GM21619 (cell line): ENCODE measurements at regions not wholly inside any gene's neighbourhood (a gene's known extent, or its start where the extent isn't known, plus 50 kb on each side); places are given as distances from the start of the nearest gene placed in this dataset.

Experiments used
- ATAC-seq: cut with Tn5 transposase; IDR thresholded peaks from one replicate; pipeline ENCODE4 v1.9.1; 2021; ENCODE audit not compliant: unreplicated experiment

DNA sequence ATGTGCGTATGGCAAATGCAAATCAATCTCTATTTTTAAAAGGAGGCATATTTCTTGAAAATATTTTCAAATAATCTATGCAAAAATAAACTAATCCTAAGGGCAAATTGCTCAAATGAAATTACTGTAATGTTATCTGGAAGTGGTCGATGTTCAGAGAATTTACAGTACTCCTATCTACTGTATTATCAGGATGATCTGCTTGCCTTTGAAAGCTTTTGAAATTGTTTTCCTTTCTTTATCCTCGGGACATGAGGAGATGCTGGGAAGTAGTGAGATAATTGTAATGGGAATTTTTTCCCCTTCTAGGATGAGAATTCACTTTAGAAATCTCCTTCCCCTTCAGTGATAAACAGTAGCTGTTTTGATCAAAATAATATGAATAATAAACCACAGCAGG lies 577.2 kb upstream of the MIR17HG start:
- ATAC-seq = no peak

DNA sequence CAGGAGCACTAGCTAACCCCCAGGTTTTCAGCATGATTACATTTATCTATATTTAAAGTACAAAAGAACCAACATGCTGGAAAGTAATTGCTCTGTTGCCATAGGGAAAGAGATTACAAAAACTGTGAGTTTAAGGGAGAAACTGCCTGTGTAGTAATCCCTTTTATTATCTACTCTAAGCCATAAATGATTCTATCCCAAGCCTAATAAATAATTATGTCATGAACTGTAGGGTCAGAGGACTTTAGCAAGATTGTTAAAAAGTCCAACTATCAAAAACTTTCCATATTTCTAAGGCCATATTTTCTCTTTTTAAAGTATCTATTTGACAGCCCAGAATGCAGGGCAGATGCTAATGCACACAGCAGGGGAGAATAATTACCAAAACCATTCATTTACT lies 573.8 kb upstream of the MIR17HG start:
- ATAC-seq = no peak

DNA sequence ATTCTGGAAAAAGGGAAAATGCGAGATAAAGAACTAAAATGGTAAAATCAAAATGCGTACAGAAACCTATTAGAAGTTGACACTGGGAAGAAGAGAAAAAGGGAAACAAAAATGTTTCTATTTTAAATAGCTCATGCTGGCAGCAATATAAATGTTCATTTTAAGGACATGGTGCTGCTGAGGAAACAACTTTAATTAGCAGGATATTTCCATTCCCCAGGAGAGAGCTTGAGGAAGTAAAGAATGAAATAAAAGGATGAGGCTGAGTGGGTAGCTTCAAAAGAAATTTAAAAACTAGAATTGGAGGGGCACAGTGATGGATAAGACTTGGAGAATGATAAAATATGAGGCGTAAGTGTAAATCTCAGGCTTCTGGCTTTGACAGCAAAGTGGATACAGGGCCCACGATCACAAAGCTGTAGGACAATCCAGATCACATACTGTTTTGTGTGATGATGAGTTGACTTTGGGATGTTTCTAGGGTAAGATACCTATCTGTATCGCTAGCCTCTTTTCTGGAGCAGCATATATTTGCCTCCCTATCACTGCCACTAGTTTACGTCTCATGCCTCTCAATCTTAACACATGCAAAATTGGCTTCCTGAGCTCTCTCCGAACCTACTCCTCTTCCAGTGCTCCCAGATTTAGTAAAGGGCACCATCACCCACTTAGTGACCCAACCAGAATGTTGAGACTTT lies 571.3 kb upstream of the MIR17HG start:
- ATAC-seq = no peak

DNA sequence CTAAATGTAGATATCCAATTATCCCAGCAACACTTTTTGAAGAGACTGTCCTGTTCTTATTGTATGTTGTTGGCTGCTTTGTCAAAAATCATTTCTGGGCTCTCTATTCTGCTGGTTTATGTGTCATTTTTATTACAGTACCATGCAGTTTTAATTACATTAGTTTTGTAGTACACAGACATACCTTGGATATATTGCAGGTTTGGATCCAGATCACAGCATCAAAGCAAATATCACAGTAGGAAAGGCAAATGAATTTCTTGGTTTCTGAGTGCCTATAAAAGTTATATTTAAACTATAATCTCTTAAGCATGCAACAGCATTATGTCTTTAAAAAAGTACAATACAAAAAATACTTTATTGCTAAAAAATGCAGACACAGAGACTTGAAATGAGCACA lies 564.2 kb upstream of the MIR17HG start:
- ATAC-seq = no peak

DNA sequence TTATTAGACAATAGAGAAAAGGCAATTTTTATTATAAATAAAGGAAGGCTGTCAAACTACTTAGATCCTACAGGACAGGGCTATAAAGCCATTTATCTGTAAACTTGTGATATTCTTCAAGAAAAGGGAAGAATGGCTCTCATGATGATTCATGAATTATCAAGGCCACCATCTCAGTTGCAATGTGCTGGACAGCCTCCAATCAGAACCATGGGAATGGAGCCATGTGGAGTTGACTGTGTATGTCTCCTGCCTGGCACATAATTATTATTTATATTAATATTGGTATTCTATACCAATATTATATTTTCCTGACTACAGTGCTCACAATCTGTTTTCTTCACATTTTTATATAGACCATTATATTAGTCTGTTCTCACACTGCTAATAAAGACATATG lies 560.5 kb upstream of the MIR17HG start:
- no peak for ATAC-seq

DNA sequence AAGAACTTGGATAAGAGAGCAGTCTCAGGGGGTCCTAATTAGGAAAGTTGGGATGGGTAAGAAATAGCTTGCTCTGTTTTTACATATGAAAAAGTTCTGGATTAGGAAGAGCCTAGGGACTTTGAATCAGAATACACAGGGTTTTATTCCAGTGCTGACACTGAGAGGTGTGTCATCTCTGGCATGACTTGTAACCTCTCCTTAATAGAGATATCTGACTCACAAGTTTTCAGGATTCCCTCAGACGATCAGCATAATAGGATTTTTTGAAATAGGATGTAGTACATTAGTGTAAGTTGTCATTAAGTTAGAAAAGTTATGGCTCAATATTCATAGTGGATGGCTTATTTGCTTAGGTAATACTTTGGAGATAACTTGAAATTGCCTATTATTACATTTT lies 555.2 kb upstream of the MIR17HG start:
- ATAC-seq = no peak

DNA sequence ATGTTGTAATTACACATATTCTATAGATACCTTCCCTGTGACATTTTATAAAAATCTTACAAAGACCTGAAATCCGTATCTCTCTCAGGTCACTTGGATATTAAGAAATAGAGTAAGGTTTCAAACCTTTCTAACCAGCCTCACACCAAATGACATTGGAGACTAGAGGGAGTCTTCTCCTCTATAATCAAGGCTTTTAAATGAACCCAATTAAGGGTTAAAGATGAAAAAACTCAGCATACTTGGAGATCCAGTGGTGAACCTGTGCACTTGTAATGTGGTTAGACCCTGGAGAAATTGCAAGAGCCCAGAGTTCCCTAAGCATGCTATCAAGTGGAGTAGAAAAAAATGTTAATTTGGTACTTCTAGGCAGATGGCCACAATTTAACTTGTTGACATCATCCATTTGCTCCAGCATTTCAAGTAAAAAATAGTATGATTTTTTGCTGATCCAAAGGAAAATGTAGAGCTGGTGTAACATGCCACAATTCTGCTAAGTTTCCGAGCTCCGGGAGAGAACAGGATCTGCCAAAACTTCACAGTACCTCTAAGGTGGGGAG lies 554.1 kb upstream of the MIR17HG start:
- no peak for ATAC-seq

DNA sequence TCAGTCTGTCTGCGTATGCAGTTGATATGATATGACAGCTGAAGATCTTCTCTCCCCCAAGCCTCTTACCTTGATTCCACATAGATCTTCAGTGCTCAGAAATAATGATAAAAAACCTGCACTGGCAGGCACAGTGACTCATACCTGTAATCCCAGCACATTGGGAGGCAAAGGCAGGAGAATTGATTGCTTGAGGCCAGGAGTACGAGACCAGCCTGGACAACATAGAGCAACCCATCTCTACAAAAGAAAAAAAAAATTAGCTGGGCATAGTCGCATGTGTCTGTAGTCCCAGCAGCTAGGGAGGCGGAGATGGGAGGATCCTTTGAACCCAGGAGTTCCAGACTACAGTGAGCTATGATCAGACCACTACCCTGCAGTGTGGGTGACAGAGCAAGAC lies 551.0 kb upstream of the MIR17HG start:
- no peak for ATAC-seq

DNA sequence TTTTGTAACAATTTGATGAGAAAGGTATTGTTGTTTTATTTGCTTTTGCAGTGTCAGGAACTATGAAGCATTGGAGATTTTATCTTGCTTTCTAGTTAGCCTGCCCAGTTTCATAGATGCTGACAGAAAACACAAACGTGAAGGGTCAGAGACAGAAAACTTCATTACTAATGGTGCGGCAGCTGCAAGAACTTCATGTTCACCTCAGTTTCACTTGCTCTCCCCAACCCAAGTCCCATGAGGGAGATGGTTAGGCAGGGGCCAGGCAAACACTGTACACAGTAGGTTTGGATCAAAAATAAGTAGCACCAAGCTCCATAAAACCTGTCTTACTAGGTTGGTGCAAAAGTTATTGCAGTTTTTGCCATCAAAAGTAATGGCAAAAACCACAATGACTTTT lies 550.2 kb upstream of the MIR17HG start:
- ATAC-seq = no peak

DNA sequence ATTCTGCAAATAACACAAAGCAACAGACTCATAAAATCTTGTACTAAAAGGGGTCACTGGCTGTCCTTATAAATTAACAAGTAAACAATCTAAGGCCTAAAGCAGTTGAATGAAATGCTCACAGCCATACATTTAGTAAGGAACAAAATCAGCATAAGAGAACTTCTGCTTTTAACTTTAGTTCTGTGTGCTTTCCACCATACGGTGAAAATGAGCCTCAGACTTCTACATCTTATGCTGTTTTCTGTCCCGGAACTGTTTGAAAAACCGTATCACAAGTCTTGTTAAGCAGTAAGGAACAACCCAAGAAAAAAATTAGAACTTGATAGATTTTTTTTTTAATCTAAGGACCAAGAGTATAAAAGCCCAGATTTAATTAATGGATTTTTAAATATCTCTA lies 549.1 kb upstream of the MIR17HG start:
- no peak for ATAC-seq

DNA sequence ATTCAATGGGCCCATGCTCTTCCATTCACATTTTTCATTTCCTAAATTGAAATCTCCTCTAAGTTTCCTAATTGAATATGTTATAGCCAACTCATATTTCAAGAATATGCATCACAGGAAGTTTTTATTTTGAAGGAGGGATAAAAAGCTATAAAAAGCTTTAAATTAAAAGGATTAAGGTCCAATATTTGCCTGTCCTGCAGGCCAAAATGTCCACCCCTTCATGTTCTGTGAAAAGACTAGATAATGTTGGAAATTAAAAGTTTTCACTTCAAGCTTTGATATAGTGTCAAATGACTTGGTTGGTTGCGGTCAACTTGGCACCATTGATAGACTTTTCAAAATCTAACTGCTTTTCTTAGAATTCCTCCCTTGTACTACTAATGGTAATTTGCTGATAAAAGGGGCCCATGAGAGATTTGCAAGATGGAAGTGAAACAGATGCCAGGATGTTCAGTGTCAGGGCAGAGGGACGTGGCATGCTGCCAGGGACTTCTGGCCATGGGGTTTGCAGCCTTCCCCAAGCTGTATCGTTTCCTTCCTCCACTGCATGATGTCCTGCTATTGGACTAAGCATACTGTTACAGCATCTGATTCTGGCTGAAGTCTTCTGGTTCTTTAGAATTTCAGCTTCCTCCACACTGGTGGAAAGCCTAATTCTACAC lies 547.3 kb upstream of the MIR17HG start:
- no peak for ATAC-seq

DNA sequence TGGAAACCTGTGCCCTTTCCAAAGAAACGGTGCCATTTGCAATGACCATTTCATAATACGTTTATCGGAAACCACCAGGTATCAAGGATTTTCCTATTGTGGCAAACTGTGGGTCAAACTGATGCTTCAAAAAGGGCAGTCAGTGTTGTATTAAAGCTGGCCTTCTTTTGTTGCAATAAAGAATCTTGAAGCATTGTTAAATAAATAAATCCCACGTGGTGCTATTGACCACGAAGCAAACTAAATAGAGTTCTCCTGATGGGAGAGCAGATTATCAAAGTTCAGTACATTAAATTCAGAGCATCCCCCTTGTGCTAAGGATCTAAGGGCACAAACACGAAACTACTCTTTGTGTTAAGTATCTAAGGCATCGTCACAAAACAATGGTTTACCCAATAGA lies 545.9 kb upstream of the MIR17HG start:
- ATAC-seq = no peak

DNA sequence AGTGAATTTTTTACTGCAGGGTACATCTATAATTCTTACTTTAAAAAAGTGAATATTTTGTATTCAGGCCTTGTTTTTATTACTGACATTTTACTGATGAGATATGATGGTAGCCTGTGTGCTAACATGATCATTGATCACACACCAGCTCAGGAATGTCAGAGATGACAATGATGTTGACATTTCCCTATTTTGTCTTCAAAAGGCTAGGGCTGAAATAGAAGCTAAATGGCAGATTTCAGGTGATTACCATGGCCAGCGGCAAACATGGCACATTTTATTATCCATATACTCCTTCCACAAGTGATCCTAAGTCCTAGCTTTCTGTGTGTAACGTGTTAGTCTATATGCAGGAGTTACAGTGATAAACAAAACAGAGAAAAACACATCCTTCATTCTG lies 544.3 kb upstream of the MIR17HG start:
- no peak for ATAC-seq

DNA sequence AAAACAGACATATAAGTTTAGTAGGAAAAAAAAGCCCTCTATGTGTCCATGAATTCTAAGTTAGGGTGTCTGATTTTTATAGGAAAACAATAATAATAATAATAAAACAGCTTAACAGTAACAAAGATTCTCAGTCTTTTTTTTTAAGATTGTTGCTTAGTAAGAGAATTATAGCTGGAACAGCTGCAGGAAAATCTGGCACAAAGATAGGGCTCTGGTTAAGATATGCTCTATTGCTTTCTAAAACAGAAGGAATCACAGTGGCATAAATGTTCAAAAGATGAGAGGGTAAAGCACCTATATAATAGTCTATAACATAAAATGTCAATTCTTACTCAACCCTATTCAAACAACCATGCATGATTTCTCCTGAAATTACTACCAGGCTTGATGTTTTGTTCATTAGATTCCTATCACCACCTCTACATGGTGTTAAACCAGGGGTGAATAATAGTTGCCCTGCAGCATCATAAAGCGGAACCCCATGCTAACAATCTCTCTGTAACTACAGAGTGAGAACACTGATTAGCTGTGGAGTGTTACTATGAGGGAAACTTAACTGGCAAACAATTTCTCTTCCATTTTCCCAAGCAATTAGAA lies 541.4 kb upstream of the MIR17HG start:
- no peak for ATAC-seq

DNA sequence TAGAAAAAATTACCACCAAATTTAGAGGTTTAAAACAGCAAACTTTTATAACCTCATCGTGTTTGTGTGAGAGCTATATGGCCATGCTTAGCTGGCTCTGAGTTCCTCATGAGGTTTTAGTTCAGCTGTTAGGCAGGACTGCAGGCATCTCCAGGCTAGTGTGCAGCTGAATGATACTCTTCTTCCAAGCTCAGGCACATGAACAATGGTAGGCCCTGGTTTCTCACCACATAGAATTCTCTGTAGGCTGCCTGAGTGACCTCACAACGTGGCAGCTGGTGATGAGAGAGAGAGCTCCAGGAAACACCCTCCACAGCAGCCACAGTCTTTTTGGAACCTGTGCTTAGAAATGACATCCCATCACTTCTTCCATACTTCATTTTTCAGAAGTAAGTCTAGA lies 540.6 kb upstream of the MIR17HG start:
- no peak for ATAC-seq

DNA sequence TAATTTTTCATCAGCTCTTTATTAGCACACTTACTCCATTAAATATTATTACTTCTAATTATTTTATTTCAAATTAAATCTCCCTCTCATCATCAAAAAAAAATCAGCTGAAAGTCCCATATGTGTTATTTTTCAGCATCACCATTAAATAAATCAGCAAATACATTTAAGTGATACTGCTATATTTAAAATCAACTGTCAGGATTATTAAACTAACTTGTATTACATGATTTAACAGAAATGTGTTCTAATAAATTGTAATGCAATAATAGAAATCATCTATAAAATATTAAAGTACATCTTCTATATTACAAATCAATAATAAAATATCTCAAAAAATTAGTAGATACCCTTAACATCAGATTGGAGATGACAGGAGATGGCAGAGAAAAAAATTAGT lies 538.6 kb upstream of the MIR17HG start:
- ATAC-seq = no peak

DNA sequence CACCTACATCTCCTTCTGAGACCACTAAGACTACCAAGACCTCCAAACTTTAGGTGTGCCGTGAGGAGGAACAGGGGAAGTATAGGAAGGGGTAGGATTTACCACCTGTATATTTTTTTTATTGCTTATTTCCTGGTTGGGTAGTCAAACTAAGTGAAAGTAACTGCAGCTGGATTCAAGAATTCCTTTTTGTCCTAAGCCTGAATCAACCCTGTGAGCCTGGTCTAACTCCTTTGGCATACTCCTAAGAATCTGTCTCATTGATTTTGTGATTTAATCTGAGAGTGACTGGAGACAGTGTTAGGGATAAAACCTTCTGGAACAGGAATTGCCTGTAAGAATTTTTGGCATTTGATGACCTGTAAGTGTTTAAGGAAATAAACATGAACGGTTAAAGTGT lies 523.5 kb upstream of the MIR17HG start:
- no peak for ATAC-seq

DNA sequence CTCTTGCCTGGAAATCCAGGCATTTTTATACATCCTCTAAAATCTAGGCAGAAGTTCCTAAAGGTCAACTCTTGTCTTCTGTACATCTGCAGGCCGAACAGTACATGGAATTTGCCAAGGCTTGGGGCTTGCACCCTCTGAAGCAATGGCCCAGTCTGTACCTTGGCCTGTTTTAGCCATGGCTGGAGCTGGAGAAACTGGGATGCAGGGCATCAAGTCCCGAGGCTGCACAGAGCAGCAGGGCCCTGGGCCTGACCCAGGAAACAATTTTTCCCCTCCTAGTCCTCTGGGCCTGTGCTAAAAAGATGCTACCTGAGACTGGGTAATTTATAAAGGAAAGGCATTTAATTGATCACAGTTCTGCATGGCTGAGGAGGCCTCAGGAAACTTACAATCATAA lies 520.8 kb upstream of the MIR17HG start:
- ATAC-seq = no peak

DNA sequence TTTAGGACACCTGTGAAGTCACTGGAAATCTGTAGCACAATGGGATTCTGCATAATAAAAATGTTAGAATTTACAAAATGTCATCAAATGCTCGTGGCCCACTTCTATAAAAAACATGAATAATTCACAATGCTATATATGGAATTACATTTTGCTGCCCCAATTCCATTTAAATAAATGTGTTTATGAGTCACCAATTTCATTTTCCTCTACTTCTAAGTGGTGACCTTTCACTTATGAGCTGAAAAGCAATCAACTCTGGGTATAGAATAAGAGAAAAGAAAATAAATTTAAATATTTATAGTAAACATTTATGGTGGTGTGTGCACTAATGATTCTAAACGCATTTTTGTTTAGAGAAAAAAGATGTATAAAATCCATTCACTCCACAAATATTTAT lies 516.7 kb upstream of the MIR17HG start:
- no peak for ATAC-seq

DNA sequence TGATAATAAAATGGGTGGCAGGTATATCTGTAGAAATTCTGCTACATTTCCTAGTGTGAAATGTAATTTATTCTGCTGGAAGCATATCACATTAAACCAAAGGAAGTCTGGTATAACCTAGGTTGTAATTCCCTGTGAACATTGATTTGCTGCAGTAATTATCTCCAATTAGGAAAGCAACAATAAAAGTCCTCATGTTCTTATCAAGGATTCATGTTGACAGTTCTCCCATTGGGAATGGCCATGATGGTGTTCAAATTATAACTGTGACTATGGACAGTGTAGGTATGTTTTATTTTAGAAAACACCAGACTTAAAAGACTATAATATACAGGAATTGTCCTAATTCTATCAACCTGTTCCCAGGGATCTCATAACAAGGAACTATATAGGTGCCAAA lies 513.5 kb upstream of the MIR17HG start:
- ATAC-seq = no peak

DNA sequence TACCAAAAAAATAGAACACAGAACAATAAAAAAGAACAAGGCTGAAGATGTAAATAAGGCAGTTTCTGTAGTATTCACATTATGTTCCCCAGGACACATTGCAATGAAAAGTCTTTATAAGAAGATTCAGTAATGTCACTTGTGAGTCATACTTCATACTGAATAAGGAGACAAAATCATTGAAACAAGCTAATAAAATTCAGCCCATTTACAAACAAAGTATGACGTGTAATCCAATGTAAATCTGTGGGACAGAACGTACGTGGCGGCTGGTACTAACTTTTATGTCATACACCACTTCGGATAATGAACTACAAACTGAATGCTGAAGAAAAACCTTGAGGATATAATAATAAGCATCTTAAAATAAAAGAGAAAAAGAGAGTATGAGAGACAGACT lies 512.8 kb upstream of the MIR17HG start:
- ATAC-seq = no peak

DNA sequence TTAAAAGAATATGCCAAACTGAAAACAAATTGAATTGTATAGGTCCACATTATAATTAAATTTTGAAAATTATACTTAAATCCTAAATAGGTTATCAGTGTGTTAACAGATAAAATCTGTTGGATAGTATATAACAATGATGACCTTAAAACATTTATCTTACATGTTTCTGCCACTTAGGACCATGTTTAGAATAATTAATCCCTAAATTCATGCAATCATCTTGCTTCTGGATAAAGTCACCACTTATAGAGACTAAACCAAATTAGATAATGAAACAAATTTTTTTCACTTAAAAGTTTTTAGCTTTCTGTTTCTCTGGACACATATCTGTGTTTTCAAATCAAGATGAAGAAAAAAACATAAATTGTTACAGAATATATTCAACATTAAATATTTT lies 511.7 kb upstream of the MIR17HG start:
- no peak for ATAC-seq
